ENCODE measurements at regions not wholly inside any gene's neighbourhood (a gene's known extent, or its start where the extent isn't known, plus 50 kb on each side); places are given as distances from the start of the nearest gene placed in this dataset.

GRCh38 chr5:158410976-158411375, 552.0 kb upstream of the CLINT1 start:
- Histone ChIP-seq H3K27me3 (replicated peaks; ENCODE audit: insufficient read depth) (no peaks in the 10 kb centered on the region), H3K9me3 (no peaks in the 10 kb centered on the region), H3K27ac (no peak overlapping the region), H3K4me1 (ENCODE audit: control insufficient read depth in 1 of 2, low read depth in 2 of 2) (peaks cover 30 to 57% of the 10 kb centered on the region in 2 donors), H3K36me3 (no peaks in the 10 kb centered on the region), H3K4me3 (no peak overlapping the region)
- DNase-seq (ENCODE audit: low spot score), result no peak
- no peak for TF ChIP-seq CTCF (IDR thresholded peaks at IDR 0.05)
- no peak for ATAC-seq (ENCODE audit: insufficient number of reproducible peaks, low FRiP score, low read depth)

GRCh38 chr5:158409507-158409906, 550.6 kb upstream of the CLINT1 start:
- ATAC-seq (ENCODE audit: insufficient number of reproducible peaks, low FRiP score, low read depth), result no peak
- Histone ChIP-seq H3K27me3 (replicated peaks; ENCODE audit: insufficient read depth) (no peaks in the 10 kb centered on the region), H3K27ac (no peak overlapping the region), H3K36me3 (no peaks in the 10 kb centered on the region), H3K4me1 (ENCODE audit: control insufficient read depth in 1 of 2, low read depth in 2 of 2) (peaks cover 23 to 46% of the 10 kb centered on the region in 2 donors), H3K9me3 (no peaks in the 10 kb centered on the region), H3K4me3 (no peak overlapping the region)
- TF ChIP-seq CTCF (IDR thresholded peaks at IDR 0.05), result no peak
- DNase-seq (ENCODE audit: low spot score), result no peak

- Histone ChIP-seq H3K9me3 (peaks cover 3% of the 10 kb centered on the region), H3K4me3 (no peak overlapping the region), H3K27ac (peak overlapping the region in 1 of 2 donors; percentile 47), H3K27me3 (replicated peaks; ENCODE audit: insufficient read depth) (no peaks in the 10 kb centered on the region), H3K4me1 (ENCODE audit: control insufficient read depth in 1 of 2, low read depth in 2 of 2) (peaks cover 17 to 39% of the 10 kb centered on the region in 2 donors), H3K36me3 (no peaks in the 10 kb centered on the region)
- ATAC-seq (ENCODE audit: insufficient number of reproducible peaks, low FRiP score, low read depth), result no peak
- TF ChIP-seq CTCF (IDR thresholded peaks at IDR 0.05), result no peak
- no peak for DNase-seq (ENCODE audit: low spot score)
Measured at GRCh38 chr5:158407824-158408195, 548.9 kb upstream of the CLINT1 start.

- no peak for TF ChIP-seq CTCF (IDR thresholded peaks at IDR 0.05)
- H3K4me3 ChIP-seq, result no peak overlapping the region
Measured at GRCh38 chr5:158406884-158407823, 548.2 kb upstream of the CLINT1 start.

GRCh38 chr5:158398360-158399201, 539.6 kb upstream of the CLINT1 start:
- Histone ChIP-seq H3K36me3 (no peaks in the 10 kb centered on the region), H3K9me3 (no peaks in the 10 kb centered on the region), H3K27me3 (replicated peaks; ENCODE audit: insufficient read depth) (no peaks in the 10 kb centered on the region), H3K27ac (no peak overlapping the region), H3K4me1 (ENCODE audit: control insufficient read depth in 1 of 2, low read depth in 2 of 2) (no peaks in the 10 kb centered on the region), H3K4me3 (no peak overlapping the region)
- ATAC-seq (ENCODE audit: insufficient number of reproducible peaks, low FRiP score, low read depth) (no peak), DNase-seq (ENCODE audit: low spot score) (no peak)
- TF ChIP-seq CTCF (IDR thresholded peaks at IDR 0.05), result no peak

More at GRCh38 chr5:158406884-158407823, 548.2 kb upstream of the CLINT1 start:
- Histone ChIP-seq H3K9me3 (peaks cover 3% of the 10 kb centered on the region), H3K36me3 (no peaks in the 10 kb centered on the region), H3K4me1 (ENCODE audit: control insufficient read depth in 1 of 2, low read depth in 2 of 2) (peaks cover 17 to 39% of the 10 kb centered on the region in 2 donors), H3K27ac (peak overlapping the region; percentile 42 to 47), H3K27me3 (replicated peaks; ENCODE audit: insufficient read depth) (no peaks in the 10 kb centered on the region)
- ATAC-seq (ENCODE audit: insufficient number of reproducible peaks, low FRiP score, low read depth), result no peak
- DNase-seq (ENCODE audit: low spot score), result no peak
